ENCODE measurements at regions not wholly inside any gene's neighbourhood (a gene's known extent, or its start where the extent isn't known, plus 50 kb on each side); places are given as distances from the start of the nearest gene placed in this dataset.

GRCh38 chr3:182005219-182005618, 293.5 kb downstream of the SOX2 start:
- no peak for TF ChIP-seq REST (IDR thresholded peaks at IDR 0.05; ENCODE audit: insufficient read depth in 1 of 2, low read depth in 2 of 2, low read length in 1 of 2)
- TF ChIP-seq CTCF (IDR thresholded peaks at IDR 0.05): no peak
- TF ChIP-seq SIN3A (IDR thresholded peaks at IDR 0.05; ENCODE audit: borderline replicate concordance, insufficient read depth, low read depth, low read length): no peak
- TF ChIP-seq POLR2AphosphoS5 (IDR thresholded peaks at IDR 0.05; ENCODE audit: low read depth, low read length): no peak

Data from Panc1 (cell line).